G401.6 (cell line): ENCODE measurements at regions not wholly inside any gene's neighbourhood (a gene's known extent, or its start where the extent isn't known, plus 50 kb on each side); places are given as distances from the start of the nearest gene placed in this dataset.
"Not testable (repeated sequence)": the region's sequence is repeated elsewhere in the genome, so short reads cannot be mapped to it uniquely, and the experiment has no call there.

Source experiments
- FAIRE-seq: peaks from 2 replicates; lab custom pipeline; 2012; peaks lifted over from hg19 to GRCh38; lab: Jason Lieb, UNC

- FAIRE-seq: no peak
These were observed 395.6 kb upstream of the PBX1 start for GRCh38 chr1:164163289-164163849.

DNA sequence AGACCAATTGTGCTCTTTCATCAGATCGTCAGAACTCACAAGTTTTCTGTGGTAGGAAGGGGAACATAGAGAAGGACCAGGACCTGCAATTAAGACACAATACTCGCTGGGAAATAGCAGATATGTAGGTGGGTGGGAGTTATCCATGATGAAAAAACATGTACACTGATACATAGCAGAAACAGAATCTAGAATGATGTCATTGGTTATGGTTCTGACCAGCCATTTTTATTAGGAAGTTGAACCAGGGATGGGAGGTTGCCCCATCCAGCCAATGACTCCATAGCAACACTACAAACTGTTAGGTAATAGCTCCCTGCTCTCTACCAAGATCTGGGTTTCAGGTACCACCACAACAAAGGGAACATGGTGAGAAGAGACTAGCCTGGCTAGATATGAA, 393.5 kb upstream of the PBX1 start:
- no peak for FAIRE-seq

DNA sequence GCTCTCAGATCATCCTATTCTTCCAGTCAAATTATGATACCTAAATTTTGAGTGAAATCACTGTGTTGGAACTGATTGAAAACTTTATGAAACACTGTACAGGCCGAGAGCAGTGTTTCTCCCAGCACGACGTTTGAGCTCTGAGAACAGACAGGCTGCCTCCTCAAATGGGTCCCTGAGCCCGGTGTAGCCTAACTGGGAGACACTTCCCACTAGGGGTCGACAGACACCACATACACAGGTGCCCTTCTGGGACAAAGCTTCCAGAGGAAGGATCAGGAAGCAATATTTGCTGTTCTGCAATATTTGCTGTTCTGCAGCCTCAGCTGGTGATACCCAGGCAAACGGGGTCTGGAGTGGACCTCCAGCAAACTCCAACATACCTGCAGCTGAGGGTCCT, 392.5 kb upstream of the PBX1 start:
- FAIRE-seq: not testable (repeated sequence)

DNA sequence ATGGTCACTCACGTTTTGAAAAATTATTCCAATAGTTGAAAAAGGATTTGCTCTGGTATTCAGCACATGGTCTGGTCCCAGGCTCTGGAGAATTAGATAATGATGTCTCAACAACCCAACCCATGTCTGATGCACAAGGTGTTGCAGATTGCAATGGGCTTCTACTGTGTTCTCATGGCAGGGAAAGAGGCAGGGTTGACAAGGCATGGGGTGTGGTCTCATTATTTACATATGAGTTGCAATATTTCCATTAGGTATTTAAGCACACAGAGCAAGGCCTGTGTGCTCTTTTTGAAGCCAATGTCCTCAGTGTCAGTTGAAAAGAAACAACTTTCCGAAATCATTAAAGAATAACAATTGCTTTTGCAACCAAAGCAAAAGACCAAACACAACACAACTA, 381.9 kb upstream of the PBX1 start:
- FAIRE-seq: no peak

- FAIRE-seq: no peak
These were observed 378.2 kb upstream of the PBX1 start for GRCh38 chr1:164180824-164181223.

DNA sequence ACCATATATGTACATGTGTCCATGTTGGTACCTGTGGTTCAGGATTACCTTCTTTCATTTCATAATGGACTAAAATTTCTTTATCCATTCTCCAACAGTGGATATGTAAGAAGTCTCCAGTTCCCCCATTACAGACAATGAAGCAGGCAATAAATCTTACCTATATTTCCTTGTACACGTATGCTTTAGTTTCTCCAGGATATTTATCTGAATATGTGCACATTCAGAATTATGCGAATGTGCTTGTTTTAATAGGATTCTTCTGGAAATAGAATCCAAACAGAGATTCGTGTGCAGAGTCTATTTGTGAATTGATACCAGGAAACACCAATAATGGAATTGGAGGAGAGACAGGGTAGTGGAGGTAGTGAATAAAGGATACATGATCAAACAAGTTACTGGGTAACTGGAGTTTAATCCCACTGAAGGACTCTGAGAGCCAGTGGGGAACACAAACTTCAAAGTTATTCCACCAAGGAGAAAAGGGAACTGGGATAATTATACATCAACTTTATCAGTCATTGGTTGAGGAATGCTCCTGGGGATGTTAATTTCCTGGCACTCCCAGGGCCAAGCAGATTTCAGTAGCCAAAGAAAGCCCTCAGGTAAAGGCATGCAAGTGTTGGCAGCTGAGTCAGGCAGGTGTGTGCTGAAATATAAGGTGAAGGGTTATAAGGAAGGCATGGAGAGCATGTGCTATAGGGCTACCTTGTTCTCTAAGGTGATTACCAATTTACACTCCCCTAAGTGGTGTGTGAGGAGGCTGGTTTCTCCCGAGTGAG, 374.9 kb upstream of the PBX1 start:
- no peak for FAIRE-seq

- FAIRE-seq: no peak
These were observed 372.1 kb upstream of the PBX1 start for GRCh38 chr1:164186881-164187280.

DNA sequence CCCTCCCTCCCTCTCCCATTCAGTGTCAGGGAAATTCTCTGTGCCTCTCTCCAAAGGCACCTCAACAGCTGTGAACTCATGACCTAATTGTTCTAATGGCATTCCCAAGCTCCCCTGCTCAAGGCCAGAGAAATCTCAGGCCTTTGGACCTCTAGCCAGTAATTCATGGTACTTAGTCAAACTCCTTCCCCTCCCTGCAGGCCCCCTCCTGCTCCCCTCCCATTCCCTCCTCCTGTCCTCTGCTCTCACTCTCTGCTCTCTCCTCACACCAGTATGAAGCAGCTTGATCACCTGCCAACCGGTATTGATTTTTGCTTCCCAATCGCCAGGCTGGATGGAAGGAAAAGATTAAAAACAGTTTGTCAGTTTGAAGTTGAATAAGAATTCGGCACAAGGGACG, 370.5 kb upstream of the PBX1 start:
- FAIRE-seq: no peak

- no peak for FAIRE-seq
These were observed 367.8 kb upstream of the PBX1 start for GRCh38 chr1:164191191-164191590.

DNA sequence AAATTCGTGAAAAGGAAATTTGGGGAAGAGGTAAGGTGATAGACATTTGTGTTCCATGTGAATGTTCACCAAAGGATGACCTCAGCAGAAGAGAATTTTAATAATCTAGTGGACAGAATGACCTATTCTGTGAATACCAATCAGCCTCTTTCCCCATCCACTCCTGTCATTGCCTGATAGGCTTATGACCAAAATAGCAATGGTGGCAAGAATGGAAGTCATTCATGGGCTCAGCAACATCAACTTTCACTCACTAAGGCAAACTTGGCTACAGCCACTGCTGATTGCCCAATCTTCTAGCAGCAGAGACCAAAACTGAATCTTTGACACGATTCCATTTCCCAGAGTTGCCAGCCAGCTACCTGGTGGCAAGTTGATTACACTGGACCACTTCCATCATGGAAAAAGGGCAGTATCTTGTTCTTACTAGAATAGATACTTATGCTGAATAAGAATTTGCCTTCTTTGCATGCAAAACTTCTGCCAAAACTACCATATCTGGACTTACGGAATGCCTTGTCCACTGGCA, 348.7 kb upstream of the PBX1 start:
- no peak for FAIRE-seq

DNA sequence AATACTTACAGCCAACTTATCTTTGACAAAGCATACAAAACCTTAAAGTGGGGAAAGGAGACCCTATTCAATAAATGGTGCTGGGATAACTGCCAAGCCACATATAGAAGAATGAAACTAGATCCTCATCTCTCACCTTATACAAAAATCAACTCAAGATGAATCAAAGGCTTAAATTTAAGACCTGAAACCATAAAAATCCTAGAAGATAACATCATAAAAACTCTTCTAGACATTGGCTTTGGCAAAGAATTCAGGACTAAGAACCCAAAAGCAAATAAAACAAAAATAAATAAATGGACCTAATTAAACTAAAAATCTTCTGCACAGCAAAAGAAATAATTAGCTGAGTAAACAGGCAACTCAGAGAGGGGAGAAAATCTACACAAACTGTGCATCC, 335.6 kb upstream of the PBX1 start:
- no peak for FAIRE-seq

DNA sequence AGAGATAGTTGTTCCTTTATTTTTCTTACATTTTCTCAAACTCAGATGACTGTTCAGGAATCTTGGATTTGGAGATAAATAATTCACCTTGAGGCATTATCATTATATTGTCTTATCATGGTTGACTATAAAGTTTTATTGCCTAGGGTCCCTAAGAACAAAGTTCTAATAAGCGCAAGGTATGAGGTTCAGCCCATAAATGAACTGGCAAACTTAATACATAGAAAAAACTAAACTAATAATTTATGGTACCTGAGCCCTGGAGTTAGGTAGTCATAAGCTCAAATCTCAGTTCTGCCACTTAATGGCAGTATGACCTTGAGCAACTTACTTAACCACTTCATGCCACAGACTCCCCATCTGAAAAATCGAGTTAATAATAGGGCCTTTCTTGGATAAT, 334.0 kb upstream of the PBX1 start:
- FAIRE-seq: no peak

DNA sequence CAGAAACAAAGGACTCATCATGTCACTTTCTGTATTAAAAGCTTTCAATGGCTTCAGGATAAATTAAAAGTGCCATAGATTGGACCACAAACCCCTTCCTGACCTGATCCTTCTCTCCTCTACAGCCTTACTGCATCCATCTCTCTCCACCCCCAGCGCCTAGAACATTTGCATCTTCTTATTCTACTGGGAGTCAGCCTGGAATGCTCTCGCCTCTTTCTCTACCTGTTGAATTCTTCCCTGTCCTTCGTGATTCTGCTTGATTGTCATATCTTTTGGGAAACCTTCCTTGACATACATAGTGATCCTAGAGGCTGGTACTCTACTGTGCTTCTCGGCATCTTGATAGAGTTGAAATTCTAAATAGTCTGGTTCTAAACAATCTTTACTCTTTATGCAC, 332.0 kb upstream of the PBX1 start:
- FAIRE-seq: no peak

DNA sequence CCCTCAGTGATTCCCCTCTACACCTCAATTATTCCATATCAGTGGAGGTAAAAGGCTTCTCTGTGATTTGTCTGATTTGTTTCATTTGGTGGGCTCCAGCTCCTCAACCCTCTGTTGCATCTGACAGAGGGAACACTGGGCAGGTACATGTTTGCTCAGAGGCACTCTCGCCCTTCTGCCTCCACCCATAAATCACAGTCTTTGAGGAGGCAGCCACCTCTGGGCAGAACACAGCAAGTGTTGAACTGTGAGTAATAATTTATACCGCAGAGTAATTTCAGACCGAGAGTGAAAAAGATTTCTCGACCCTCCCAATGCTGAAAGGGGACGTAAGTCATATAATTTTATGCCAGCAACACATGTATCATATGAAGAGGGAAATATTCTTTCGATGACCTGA, 330.1 kb upstream of the PBX1 start:
- FAIRE-seq: no peak

- FAIRE-seq: no peak
These were observed 325.8 kb upstream of the PBX1 start for GRCh38 chr1:164233149-164233548.

GRCh38 chr1:164240081-164240480, 318.9 kb upstream of the PBX1 start:
- FAIRE-seq: no peak

DNA sequence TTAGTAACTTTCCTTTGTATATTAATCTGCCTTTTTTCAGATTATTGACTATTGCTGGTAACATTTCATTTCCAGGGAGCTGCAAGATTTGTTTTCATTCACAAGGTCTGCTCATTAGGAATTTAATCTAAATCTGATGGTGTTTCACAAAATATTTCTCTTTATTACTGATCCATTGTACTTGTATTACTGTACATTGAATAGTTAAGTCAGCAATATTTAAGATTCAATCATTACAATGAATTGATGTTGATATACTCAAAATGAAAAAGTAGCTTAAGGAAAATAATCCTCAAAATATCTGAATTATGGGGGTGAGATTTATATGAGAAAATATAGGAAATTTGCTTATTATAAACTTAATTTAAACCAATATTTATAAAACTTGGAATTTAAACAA, 308.6 kb upstream of the PBX1 start:
- no peak for FAIRE-seq

DNA sequence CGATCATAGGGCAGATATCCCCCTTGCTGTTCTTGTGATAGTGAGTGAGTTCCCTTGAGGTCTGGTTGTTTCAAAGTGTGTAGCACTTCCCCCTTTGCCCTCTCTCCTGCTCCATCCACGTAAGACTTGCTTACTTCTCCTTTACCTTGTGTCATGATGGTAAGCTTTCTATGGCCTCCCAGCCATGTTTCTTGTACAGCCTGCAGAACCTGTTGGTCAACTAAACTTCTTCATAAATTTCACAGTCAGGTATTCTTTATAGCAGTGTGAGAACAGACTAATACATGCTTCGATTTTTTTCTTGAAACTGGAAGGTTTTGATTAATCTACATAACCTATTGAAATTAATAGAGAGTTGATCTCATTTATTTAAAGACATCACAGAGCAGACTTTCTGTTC, 302.5 kb upstream of the PBX1 start:
- FAIRE-seq: no peak

GRCh38 chr1:164261691-164262240, 297.2 kb upstream of the PBX1 start:
- FAIRE-seq: no peak

GRCh38 chr1:164263540-164263939, 295.4 kb upstream of the PBX1 start:
- FAIRE-seq: no peak

DNA sequence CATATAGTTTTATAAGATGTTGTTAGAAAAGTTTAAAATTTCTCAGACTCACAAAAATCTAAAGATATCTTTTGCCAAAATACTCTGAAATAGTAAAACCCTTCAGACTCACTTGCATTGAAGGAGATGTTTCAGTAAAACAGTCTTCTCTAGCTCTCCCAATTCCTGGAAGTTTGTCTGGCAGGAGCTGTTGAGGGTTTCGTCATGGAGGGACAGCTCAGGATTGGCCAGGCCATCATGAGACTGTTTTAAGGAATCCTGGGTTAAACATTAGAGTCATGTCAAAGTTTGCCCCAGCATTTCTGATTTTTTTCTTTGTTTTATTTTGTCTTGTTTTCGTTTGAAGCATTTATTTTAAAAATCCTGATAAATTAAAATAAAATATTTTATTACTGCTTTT, 293.8 kb upstream of the PBX1 start:
- FAIRE-seq: no peak

- FAIRE-seq: no peak
These were observed 286.8 kb upstream of the PBX1 start for GRCh38 chr1:164272156-164272555.

DNA sequence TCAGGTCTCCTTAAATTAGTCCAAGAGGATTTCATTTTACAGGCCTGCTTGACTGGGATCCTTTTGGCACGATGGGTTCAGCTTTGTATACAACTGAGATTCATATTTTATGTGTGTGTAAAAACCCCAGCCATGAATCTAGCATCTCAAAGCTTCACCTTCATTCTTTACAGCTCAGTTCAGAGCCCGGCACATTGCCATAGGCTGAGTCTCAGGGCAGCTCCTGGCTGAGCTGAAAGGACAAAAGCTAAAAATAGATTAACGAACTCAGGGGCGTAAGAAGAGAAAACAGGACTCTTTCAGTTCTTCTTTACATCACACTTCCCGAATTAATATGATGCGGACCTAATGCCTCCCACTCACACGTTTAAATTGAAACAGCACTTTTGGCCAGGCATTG, 262.8 kb upstream of the PBX1 start:
- FAIRE-seq: no peak

DNA sequence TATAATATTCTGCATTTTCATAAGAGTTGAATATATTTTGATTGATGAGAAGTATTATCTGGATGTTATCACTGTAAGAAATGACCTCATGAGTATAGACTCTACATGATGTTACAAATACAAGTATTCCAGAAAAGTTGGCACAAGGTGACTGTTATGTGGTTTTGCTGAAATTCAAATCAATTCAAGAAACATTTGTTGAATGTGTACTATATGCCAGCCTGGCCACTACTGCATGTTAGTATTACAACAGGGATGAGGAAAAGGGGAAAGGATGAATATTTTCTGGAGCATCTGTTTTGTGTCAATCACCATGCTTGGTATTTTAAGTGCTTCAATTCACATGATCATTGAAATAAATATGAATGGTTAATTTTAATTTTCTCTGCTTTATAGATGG, 250.9 kb upstream of the PBX1 start:
- FAIRE-seq: no peak
